SIG-M5 treated with dmso at 0.1 percent for 504 hours (cell line): ENCODE measurements at regions not wholly inside any gene's neighbourhood (a gene's known extent, or its start where the extent isn't known, plus 50 kb on each side); places are given as distances from the start of the nearest gene placed in this dataset.

ENCODE experiments used
- DNase-seq: peaks from one replicate; lab custom pipeline; 2025; ENCODE audit not compliant: unreplicated experiment; lab: John Stamatoyannopoulos, UW

- DNase-seq, result no peak
Measured at GRCh38 chr12:28933176-28933575, 215.9 kb upstream of the FAR2 start.

DNA sequence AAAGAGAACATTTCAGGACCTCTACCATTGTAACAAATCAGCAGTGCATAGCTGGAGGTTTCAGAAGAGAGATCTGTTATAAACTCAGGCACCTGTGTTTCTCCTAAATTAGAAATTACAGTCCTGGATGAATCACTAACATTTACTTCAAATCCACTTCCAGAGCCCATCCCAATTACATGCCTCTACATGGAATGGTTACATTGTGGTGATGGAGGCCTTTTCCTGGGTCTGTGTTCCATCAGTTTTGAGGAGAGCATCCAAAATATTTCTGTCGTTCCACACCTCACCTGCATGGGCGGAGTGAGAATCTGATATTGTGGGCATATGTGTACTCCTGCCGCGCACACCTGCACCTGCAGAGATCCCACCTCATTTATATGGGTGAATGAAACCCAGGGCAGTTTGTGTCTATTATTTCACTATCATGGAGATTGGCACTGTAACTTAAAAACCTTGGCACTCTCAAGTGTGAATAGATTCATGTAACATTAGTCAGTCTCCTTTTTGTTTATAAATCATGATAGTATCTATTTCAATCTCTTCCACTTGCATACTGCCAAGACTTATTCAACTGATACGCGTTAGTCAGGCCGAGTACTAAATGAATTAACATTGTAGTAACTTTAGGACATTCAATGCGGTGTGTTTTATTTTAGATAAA lies 215.1 kb upstream of the FAR2 start:
- no peak for DNase-seq

DNA sequence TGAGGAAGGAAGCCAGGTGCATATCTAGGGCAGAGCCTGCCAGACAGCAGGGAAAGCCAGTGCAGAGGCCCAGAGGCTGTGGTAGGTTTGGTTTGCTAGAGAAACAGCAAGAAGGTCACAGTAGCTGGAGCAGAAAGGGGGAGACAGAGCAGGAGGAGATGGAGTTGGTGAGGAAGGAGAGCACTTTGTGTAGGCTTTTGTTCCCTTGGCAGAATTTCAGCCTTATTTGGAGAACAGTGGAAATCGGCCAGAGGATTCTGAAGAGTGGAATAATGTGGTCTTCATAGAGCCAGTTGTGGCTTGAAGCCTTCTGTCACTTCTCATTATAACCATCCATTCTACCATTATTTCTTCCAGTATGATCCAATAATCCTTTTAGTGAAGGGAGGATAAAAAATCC lies 212.9 kb upstream of the FAR2 start:
- no peak for DNase-seq

GRCh38 chr12:28936711-28937110 lies 212.4 kb upstream of the FAR2 start:
- DNase-seq, result no peak

DNA sequence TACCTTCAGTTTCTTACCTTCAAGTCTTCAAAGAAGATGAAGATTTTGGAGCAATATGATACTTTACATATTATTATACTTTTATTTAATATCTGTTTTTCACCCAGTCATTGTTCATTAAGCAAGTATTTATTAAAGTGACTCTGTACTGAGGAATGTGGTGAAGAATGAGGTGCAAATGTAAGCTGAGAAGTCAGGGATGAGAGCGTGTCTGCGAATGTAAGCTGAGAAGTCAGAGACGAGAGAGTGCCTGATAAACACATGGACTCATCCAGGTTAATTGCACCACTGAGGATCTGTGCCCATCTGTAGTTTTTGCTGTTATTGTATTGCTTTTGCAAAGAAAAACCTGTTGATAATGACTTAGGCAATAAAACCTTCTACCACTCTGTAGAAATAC lies 211.9 kb upstream of the FAR2 start:
- no peak for DNase-seq

GRCh38 chr12:28938056-28938455 lies 211.0 kb upstream of the FAR2 start:
- DNase-seq, result no peak

DNA sequence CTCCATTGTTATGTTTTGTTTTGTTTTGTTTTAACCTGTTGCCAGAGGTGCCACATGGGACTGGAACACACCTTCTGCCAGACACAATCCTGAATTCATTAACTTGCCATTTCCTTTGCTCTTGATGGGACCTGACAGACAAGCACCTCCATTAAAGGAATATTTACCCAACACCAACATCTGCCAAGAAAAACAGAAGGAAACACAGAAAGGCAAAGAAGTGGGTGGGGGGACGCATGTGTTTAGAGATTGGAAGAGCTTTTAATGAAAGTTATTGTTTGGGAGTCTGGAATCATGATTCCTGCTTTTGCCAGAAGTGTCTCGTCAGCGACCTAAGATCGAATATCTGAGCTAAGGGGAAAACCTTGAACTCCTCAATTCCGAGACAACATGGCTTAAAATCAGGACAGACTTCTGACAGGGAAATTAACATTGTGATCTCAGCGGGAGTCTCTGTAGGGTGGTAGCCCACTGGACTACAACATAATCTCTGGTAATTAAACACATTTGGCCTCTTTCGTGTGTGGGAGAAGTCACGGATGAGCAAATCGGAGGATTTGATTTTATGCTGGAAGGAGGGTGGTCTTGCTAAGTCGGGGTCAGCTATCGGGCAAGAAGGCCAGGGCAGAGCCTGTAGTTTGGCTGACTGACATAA lies 210.4 kb upstream of the FAR2 start:
- DNase-seq, result no peak

DNA sequence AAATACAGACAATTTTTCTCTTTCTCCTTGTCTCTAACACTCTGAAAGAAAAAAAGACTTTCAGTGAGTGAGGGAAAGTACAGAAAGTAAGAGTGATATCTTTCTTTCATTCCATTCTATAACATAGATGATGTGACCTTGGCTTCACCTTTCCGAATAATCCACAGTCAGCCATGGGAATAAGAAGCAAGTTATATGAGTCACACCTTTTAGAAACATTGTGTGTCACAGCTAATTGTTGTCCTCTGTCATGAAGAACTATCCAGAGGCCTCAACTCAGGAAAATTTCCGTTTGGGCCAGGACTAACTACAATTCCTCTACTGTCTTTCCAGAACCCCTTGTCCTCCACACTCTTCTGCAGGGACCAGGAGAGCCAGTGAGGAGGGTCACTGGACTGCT lies 209.7 kb upstream of the FAR2 start:
- DNase-seq, result no peak

GRCh38 chr12:28941248-28941647 lies 207.8 kb upstream of the FAR2 start:
- DNase-seq, result no peak

DNA sequence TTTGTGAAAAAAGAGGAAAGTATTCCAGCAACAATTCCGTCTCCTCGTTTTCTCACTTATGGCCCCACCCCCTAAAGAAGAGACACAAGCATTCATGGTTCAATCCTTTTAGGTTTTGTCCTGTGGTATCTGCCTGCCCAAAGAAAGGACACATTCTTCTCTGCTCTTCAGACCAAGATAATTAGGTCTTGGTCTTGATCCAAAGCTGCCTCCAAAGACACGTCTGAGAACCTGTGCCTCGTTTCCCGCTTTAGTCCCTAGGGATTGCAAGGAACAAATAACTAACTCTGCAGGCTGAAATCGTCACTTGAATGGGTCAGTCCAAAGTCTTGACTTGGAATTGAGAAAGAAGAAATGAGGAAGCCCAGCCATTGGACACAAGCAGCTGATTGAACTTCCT lies 202.7 kb upstream of the FAR2 start:
- DNase-seq, result no peak

DNA sequence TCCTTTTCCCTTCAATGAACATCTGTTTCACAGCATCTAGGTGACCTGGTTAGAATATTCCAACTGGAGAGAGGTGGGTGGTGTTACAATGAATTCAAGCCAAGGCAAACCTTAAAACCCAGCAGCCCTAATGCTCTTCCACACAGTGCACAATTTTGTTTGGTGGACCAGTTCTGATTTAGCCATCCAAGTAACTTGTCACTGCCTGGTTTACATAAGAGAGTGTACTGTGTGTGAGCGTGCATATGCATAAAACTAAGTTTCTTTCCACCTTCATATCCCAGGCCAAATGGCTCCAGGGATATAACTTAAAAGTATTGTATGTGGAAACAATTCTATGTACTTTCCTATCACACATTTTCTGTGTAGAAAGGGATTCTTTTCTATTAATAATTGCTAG lies 200.4 kb upstream of the FAR2 start:
- no peak for DNase-seq

- DNase-seq, result no peak
Measured at GRCh38 chr12:28949184-28949583, 199.9 kb upstream of the FAR2 start.

- DNase-seq, result no peak
Measured at GRCh38 chr12:28950049-28950448, 199.0 kb upstream of the FAR2 start.

DNA sequence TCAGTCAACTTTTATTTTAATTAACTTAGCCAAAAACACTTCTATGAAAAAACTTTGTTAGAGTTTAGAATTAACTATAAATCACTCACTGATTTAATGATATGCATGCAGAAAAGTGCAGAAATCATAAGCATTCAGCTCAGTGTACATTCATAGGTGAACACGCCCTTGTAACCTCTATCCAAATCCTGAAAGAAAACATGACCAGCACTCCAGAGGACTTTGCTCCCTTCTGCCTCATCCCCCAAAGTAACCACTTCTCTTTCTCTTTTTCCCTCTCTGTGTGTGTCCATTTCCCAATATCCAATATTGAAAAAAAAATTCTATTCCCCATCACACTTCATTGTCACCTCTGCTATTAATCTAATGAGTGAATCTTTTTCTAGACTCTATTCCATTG lies 197.1 kb upstream of the FAR2 start:
- no peak for DNase-seq

- DNase-seq, result no peak
Measured at GRCh38 chr12:28954333-28954732, 194.7 kb upstream of the FAR2 start.

DNA sequence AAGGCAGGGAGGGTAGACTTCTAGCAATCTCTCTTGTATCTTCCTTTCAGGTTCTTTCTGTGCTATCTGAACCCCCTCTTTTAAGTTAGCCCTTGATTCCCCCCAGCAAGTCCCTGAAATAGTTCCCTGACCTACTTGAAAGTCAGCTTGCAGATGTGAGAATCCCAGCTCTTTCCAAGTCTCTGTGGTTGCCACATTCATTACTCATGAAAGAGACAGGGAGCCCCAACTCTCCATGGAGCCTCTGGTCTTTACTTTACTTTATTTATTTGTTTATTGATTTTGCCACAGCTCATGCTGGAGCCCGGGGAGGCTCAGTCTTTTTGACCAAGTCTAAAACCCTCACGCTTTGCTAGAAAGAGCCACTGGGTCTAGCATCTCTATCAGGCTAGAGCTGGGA lies 193.6 kb upstream of the FAR2 start:
- no peak for DNase-seq

- peak; percentile 53 for DNase-seq
Measured at GRCh38 chr12:28955931-28956330, 193.1 kb upstream of the FAR2 start.

- no peak for DNase-seq
Measured at GRCh38 chr12:28958553-28959195, 190.4 kb upstream of the FAR2 start.

DNA sequence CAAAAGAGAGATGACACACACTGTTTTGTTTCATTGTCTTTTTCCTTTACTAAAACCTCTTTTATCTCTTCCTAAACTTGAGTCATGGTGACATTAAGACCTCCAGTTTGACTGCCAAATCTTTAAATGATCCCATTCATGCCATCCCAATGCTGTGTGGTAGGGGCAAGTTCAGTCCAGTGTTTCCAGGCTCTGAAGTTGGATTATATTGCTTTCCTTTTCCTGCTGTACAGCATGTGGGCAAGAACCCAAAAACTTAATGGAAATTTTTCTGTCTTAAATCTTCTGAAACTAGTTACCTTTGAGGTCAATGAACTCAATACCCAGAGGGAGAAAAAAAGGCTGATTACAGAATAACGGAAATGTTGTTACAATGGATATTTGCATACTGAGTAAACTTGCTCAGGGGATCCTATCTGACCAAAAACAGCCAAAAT lies 187.1 kb upstream of the FAR2 start:
- DNase-seq, result no peak

- peak; percentile 6 for DNase-seq
Measured at GRCh38 chr12:28963554-28963953, 185.5 kb upstream of the FAR2 start.

GRCh38 chr12:28966046-28966780 lies 182.9 kb upstream of the FAR2 start:
- no peak for DNase-seq

GRCh38 chr12:28967426-28967825 lies 181.7 kb upstream of the FAR2 start:
- DNase-seq, result no peak
